ENCODE measurements at regions not wholly inside any gene's neighbourhood (a gene's known extent, or its start where the extent isn't known, plus 50 kb on each side); places are given as distances from the start of the nearest gene placed in this dataset.

DNA sequence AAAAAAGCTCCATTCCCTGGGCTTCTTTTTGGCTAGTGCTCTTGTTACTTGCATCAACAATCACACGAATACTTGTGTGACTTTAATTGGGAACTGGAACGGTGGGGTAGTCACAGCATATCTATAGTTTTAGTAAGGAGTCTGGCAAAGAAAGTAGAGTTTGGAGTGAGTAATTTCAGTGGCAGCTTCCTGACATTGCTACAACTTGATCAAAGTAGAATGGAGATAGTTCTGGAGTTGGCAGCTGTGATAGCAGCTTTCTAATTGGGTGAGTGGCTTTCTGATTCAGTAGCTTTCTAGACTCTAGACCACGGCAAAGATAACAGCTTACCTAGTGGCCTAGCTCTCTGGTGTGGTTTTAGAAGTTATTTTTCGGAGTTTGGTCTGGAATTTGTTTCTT is 475.0 kb downstream of the TUSC7 start:
- peak; percentile 37 for DNase-seq (ENCODE audit: low spot score)

DNA sequence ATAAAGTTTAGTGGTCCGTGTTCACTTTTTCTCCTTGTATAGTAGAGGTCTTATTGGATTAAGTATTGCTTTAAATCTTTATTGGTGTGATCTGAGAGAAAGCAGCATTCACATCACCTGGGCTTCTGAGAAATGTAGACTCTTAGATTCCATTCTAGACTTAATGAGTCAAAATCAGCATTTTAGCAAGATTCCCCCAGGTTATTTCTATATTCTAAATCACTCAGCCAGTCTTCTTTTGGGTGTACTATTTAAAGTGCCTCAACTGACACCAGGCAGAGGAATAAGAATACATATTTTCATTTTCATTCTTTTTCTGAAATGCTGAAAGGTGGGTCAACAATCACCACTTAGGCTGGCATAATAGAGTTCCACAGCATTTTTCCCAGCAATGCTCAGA is 481.7 kb downstream of the TUSC7 start:
- DNase-seq (ENCODE audit: low spot score): no peak

DNA sequence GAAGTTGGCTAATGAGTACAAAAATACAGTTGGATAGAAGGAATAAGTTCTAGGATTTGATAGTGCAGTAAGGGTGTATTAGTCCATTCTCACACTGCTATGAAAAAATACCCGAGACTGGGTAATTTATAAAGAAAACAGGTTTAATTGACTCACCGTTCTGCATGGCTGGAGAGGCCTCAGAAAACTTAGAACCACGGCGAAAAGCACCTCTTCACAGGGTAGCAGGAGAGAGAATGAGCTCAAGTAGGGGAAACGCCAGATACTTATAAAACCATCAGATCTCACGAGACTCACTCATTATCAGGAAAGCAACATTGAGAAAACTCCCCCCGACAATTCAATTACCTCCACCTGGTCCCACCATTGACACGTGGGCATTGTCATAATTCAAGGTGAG is 483.3 kb downstream of the TUSC7 start:
- no peak for DNase-seq (ENCODE audit: low spot score)

DNA sequence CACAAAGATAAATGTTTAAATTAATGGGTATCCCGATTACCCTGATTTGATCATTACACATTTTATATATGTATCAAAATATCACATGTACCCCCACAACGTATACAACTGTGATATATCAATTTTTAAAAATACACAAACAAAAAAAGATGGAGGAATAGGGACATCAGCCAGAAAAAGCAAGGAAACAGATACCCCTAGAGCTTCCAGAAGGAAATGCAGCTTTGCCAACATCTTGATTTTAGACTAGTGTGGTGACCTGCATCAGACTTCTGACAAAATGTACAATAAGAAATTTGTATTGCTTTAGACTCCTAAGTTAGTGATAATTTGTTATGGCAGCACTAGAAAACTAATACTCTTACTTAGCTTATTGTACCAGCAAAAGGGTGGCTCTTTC is 483.8 kb downstream of the TUSC7 start:
- peak; percentile 9 for DNase-seq (ENCODE audit: low spot score)

DNA sequence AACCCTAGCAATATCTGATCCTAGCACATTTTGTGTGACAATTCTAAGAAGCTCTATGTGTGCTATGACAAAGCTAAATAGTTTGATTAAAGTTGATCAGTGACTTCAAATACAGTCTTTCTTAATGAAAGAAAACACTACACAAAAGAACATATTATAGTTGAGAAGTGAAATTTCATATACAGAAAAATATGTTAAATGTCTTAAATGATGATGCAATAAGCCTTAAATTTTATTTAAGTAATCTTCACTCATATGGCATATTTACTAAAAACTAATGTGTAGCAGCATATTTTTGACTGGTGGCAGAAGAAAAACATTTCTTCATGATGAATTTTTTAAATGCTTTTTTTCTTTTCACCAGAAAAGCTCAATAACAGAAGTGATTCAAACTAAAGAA is 485.5 kb downstream of the TUSC7 start:
- DNase-seq (ENCODE audit: low spot score): no peak

DNA sequence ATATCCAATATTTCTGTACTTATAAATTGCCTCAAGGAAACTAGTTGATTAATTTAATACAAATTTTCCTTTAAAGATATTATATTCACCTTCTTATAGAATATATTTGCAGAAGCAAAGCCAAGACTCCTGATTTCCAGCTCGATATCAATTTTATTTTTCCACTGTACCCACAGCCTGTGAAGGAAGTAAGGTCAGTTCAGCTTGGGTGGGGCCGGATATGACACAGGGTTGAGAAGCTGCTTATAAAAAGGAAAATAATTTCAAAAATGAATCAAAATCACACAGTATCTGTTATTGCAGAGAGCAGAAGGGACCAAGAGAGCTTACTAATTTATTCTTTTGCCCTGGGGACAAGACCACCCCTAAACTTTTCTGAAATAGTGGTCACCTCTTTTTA is 491.4 kb downstream of the TUSC7 start:
- DNase-seq (ENCODE audit: low spot score): no peak

DNA sequence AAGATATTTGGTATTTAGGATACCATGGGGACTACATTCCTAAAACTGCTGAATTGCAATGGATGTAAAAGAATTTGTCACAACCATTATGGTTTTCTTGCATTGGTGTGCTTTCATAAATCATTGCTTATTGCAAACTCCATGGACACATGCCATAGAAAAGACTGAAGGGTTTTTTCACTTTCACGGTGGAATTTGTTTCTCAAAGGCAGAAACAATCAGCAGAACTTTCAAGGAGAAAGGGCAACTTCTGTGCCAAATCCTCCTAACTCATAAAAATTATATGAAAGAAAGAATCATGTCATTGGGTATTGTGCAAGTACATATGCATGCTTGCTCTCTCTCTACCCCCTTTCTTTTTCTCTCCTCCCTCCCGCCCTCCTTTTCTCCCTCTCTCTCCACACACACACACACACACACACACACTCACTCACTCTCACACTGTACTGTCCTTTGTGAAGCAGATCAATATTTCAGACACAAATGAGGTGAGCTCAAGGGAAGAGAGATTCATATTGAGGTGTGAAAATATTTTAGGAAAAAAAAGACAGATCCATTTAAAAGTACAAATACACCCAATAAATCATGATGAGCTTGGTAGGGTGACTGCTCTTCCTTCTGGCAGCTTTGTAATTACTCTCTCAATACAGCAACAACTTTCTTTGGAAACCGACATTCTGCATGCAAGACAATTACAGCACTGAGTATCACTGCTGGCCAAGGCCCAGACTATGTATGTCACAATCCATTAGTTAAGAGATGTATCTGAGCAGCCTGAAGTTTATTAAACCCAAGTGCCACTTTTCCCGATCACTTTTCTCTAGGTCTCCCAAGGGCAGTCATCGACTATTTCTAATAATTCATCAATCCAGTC is 492.6 kb downstream of the TUSC7 start:
- DNase-seq (ENCODE audit: low spot score): no peak

DNA sequence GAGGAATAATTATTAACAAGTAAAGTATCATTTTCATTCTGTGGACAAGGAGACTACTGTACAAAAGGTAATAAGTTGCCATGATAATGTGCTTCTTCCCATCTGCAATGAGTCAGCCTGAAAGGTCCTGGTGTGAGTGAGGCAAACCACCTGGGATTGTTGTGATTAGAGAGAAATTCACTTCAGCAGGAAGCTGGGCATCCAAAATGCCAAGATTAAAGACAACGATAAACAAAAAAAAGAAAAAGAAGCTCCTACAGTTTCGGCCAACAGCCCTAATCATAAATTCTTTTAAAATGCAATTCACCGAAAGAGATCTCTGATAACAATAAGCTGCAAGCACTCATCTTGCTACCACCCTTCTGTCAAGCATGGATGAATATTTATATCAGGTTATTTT is 507.8 kb downstream of the TUSC7 start:
- DNase-seq (ENCODE audit: low spot score): no peak

DNA sequence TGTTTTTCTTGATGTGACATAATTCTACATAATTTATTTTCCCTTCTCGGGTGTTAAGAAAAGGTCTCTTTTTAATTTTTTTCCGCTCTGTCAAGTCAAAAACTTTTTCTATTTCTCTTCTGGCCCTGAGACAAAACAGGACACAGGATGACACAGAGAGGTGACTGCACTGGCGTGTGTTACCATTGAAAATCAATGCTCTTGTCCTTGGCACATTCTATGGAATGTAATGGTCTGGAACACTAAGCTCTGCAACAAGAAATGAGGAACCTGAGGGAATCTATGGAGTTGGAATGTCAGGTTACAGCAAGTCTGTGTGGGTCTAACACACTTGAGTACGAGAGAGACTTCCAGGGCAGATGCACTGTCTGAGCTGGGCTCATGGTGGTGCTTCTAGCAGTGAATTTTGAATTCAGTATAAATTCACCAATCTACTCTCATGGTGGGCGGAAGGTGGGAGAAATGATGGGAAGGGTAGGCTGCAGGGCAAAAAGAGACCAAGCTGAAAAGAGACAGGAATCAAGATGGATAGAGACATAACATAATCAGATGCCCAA is 508.3 kb downstream of the TUSC7 start:
- no peak for DNase-seq (ENCODE audit: low spot score)

DNA sequence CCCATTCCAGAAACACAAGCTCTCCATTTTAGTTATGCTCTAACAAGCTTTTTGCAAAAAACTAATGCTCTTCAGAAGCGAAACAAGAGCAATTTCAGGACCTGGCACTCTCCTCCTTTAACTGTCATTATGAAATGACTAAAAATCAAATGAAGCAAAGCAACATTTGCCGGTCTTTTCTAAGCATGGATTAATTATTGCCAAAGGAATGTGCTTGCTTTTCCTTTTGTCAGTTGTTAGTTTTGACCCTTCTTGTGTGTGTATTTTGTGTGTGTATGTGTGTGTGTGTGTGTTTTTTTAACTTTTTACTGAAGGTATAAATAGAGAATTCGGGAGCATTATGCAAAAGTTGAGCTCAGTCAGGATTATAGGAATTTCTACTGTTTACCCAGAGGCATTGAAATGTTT is 509.1 kb downstream of the TUSC7 start:
- DNase-seq (ENCODE audit: low spot score): no peak

DNA sequence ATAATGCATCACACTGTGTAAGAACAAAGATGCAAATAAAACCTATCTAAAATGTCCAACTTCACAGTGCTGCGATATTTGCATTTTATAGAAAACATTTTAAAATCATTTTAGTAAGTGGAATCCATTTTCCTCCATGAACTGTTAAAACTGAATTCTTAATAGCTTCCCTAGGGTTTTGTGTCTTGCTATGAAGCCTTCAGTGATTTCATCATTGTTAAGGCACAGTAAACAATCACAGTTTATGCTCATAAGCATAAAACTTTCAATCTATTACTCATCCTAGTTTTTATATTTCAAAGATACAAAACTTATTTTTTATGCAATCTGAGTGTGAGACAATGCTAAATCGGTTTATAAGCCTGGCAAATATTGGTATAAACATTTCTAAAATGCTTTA is 509.7 kb downstream of the TUSC7 start:
- no peak for DNase-seq (ENCODE audit: low spot score)

DNA sequence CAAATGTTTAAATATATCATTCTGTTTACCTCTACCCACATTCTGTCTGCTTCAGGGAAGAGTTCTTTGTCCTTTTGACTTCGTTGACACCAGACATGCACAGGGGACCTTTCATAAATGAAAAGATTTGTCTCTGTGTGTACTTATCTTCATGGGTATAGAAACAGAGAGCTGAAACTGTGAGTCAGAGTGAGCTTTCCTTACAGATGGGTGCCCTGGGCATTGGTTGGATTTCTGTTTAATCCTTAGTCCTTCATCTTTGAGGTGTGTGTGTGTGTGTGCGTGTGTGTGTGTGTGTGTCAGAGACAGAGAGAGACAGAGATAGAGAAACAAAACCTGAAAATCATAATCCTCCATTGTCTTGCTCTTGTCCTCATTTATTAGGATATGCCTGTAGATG is 517.4 kb downstream of the TUSC7 start:
- DNase-seq (ENCODE audit: low spot score): no peak

DNA sequence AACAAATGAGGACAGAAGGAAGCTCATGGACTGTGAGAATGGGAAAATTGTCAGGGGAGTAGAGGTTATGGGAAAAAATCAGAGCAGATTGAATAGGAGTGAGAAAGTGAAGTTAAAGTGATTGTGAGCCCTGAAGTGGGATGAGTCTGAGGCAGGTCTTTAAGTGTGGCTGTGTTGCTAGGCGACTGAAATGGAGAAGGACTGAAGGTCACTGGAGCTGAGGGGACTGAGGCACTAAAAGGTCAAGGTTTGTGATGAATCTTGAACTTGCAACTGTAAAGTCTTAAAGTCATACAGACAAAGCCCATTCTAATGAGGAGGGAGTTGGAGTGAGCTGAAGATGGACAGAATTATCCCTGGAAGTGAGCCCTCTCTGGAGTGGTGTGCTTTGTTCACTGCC is 518.9 kb downstream of the TUSC7 start:
- DNase-seq (ENCODE audit: low spot score): no peak

DNA sequence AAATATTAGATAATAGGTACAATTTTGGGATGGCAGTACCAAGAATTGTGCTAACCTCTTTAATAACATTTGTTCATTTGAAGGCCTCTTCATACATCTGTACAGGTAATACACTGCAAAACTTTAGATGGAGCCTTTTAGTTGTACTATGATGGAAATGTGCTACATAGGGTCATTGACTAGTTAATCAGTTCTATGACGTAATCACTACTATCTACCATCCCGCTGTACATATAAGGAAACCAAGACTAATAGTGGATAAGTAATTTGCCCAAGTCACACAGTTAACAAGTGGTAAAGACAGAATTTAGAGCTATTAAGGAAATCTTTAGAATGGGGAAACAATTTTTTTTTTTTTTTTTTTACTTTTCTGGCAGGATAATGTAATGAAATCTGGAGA is 521.3 kb downstream of the TUSC7 start:
- DNase-seq (ENCODE audit: low spot score): no peak

DNA sequence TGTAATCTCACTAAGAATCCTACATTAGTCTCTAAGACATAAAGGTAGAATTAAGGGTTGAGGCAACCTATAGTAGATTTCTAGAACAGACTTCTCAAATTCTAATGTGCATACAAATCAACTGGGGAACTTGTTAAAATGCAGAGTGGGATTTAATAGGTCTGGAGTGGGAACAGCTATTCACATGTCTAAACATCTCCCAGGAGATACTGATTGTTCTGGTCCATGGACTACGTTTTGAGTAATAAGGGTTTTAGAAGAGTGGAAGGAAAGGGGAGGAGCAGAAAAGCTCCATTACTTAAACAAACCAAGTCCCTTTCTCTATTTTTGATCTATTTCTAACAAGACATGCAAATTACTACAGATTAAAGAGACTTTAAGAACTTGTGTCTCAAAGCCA is 524.8 kb downstream of the TUSC7 start:
- no peak for DNase-seq (ENCODE audit: low spot score)

DNA sequence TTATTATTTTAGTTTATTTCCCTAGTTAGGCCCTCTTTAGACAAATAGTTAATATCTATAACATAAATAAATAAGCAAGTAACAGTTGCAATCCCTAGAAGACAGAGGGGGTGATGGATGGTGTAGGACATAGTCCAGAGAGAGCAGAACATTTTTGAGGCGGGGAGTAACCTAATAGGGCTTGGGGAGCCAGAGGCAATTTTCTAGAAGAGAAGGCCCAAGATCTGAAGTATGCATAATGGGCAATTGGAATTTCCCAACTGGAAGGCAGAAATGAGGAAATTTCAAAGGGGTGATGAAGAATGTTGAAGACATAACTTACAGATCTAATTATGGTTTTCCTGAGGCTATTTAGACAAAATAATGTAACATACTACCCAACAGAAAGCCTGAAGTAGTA is 525.7 kb downstream of the TUSC7 start:
- no peak for DNase-seq (ENCODE audit: low spot score)

DNA sequence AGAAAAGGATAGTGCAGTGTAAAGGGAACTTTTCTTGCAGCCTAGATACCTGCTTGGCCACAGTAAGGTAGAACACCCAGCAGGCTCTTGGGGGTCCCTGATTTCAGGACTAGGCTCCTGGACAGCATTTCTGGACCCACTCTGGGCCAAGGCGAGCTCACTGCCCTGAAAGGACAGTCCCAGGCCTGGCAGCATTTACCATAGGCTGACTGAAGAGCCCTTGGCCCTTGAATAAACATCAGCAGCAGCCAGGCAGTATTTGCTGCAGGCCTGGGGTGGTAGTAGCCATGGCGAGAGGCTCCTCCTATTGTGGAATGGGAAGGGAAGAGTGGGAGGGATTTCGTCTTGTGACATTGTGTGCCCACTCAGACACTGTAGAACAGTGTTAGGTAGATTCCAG is 529.2 kb downstream of the TUSC7 start:
- no peak for DNase-seq (ENCODE audit: low spot score)

DNA sequence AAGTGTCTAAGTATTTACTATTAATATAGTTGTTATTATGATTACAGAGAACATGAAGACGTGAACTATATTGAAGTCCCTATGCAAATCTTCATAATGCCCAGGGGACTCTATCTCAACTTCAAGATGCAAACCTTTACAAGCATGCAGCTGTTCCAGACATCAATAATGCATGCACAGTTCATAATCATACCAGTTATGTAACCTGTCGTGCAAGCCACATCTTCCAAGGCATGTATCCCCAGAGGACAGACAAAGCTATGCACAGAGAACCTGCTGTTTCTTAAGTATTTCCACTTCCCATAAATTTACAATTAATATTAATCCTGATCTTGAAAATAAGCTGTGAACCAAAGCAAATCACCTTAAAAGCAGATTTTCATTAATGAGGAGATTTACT is 534.1 kb downstream of the TUSC7 start:
- no peak for DNase-seq (ENCODE audit: low spot score)

DNA sequence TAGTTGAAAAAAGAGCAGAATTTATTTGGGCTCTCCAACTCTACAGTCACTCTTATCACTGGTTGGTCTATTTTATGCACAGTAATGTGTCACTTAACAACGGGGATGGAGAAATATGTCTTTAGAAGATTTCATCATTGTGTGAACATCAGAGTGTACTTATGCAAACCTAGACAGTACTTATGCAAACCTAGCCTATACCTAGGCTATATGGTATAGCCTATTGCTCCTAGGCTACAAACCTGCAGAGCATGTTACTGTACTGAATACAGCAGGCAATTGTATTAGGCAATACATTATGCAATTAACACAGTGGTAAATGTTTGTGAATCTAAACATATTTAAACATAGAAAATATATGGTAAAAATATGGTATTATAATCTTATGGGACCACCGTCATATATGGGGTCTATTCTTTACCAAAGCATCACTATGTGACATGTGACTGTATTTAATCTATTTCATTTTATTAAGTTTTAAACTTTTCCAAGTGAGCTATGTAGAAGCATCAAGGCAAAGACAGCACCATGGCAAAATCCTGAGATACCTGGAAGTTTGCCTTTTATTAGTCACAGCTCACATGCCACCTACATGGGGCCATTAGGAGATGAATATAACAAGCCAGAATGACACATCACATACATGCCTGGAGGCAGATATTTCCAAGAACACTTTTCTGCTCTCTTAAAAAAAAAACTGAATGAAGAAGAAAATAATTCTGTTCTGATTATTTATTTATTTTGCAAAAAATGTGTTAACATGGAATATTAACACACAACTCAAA is 537.4 kb downstream of the TUSC7 start:
- no peak for DNase-seq (ENCODE audit: low spot score)

DNA sequence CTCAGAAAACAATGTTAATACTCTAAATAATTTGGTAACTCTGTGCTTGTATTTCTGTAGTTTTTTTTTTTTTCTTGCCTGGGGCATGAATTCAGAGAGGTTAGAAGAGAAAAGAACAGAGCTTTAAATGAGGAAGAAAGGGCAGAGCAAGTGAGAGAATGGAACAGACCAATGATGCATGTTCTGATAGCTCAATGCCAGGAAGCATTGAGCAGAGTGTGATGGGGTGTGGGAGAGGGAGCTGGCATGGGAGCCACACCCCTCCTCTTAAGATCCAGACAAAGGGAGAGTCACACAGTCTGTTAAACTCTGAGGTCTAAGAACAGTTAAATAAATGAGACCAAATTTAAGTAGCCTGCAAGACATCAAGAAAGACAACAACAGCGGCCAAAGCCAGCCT is 538.6 kb downstream of the TUSC7 start:
- DNase-seq (ENCODE audit: low spot score): no peak

DNA sequence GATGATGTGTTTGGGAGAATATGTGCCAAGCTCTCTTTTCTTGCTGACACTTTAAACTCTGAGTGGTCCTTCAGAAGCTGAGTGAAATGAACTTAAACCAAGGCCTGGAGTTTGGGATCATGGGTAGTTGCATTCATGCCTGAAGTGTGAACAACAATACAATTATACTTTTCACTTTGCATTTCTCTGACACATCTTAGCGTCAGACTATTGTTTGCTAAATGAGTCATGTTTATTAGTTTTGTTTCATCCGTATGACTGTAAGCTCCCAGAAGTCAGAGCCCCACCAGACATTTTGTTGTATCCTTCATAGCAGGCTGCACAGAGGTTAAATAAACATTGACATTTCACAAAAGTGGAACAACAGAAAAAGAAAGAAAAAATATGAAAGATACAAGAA is 542.6 kb downstream of the TUSC7 start:
- peak; percentile 9 for DNase-seq (ENCODE audit: low spot score)

DNA sequence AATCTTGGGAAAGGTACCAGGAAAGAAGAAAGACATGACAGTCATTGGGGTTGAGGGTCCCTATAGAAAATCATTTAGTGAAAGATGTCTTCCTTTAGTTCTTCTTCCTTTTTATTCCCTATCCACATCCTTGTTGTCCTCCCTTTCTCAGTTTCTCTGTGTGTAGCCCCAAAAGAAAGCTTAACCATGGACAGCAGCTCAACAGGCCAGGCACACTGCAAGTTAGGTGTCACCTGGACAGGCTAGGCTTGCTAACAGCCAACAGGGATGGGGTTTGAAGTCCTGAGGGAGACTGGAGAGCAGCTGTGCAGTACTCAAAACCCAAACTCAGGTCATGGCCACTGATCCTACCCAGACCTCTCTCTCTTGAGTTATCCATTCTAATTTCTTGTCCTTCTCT is 543.1 kb downstream of the TUSC7 start:
- no peak for DNase-seq (ENCODE audit: low spot score)

DNA sequence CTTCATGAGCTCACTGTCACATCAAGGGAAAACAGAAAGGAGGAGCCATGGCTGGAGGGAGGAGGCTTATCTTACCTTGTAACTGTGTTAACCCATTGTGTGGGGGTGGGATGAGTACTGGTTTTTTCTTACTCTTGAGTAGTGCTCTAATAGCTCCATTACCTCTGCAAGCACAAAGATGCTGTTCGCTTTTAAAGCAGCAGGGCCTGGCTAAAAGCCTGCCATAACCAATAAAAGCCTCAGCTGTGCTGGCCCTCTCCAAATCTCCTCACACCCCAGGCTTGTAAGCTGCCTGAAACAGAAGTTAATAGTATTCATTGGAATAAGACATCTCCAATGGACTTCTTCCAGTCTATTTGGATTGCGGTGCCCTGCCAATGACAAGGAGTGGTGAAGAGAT is 544.1 kb downstream of the TUSC7 start:
- DNase-seq (ENCODE audit: low spot score): no peak

Data from AG20443 (cell line).